Calu3 (cell line): ENCODE measurements at regions not wholly inside any gene's neighbourhood (a gene's known extent, or its start where the extent isn't known, plus 50 kb on each side); places are given as distances from the start of the nearest gene placed in this dataset.

Source experiments
- BruUV-seq: library from RNA; stranded (reverse); fragments of 400-500 nt; replicated peaks from 2 replicates; lab custom pipeline; 2021; lab: Mats Ljungman, UMichigan
- CTCF ChIA-PET: fragments of 300-600 bp; sonication (Branson Sonifier 250); formaldehyde crosslinking; loops from one replicate; lab custom pipeline; 2022; ENCODE audit warnings: antibody characterized with exemption; lab: Charles Lee
- DNase-seq: peaks from one replicate; pipeline ENCODE4 v3.0.0; 2022
- H3K27ac Mint-ChIP-seq: one replicate; pipeline ENCODE4 v1.8.0; 2022; ENCODE audit warnings: mixed read lengths; ENCODE audit not compliant: unreplicated experiment
- H3K27me3 Mint-ChIP-seq: one replicate; pipeline ENCODE4 v1.8.0; 2022; ENCODE audit warnings: mixed read lengths; ENCODE audit not compliant: unreplicated experiment
- H3K36me3 Mint-ChIP-seq: one replicate; pipeline ENCODE4 v1.8.0; 2022; ENCODE audit warnings: mild to moderate bottlenecking, moderate library complexity, mixed read lengths; ENCODE audit not compliant: insufficient read depth, unreplicated experiment
- H3K4me1 Mint-ChIP-seq: one replicate; pipeline ENCODE4 v1.8.0; 2022; ENCODE audit warnings: mild to moderate bottlenecking, low read depth, mixed read lengths; ENCODE audit not compliant: unreplicated experiment
- H3K4me3 Mint-ChIP-seq: one replicate; pipeline ENCODE4 v1.8.0; 2022; ENCODE audit warnings: mild to moderate bottlenecking, low read depth, moderate library complexity, mixed read lengths; ENCODE audit not compliant: unreplicated experiment
- H3K9me3 Mint-ChIP-seq: one replicate; pipeline ENCODE4 v1.8.0; 2022; ENCODE audit warnings: low read depth, mixed read lengths; ENCODE audit not compliant: unreplicated experiment
- intact Hi-C: fragments of 100-400 bp; cut with micrococcal nuclease; formaldehyde crosslinking; loops from one replicate; pipeline ENCODE4 v1.10.0; 2022; ENCODE audit not compliant: unreplicated experiment
- TF ChIP-seq, protein P1 (sequence below): fragments of 200-600 bp; IDR thresholded peaks from one replicate; pipeline ENCODE4 v1.8.0; 2022; ENCODE audit warnings: antibody characterized with exemption; ENCODE audit not compliant: unreplicated experiment

- H3K27me3 Mint-ChIP-seq = no peaks in the 10 kb centered on the region
- BruUV-seq = no TSS peak
- H3K27ac Mint-ChIP-seq = no peak overlapping the region
- TF ChIP-seq, protein P1, sequence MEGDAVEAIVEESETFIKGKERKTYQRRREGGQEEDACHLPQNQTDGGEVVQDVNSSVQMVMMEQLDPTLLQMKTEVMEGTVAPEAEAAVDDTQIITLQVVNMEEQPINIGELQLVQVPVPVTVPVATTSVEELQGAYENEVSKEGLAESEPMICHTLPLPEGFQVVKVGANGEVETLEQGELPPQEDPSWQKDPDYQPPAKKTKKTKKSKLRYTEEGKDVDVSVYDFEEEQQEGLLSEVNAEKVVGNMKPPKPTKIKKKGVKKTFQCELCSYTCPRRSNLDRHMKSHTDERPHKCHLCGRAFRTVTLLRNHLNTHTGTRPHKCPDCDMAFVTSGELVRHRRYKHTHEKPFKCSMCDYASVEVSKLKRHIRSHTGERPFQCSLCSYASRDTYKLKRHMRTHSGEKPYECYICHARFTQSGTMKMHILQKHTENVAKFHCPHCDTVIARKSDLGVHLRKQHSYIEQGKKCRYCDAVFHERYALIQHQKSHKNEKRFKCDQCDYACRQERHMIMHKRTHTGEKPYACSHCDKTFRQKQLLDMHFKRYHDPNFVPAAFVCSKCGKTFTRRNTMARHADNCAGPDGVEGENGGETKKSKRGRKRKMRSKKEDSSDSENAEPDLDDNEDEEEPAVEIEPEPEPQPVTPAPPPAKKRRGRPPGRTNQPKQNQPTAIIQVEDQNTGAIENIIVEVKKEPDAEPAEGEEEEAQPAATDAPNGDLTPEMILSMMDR = no peak
- intact Hi-C loops = no loop called here
- H3K36me3 Mint-ChIP-seq = no peaks in the 10 kb centered on the region
- H3K4me1 Mint-ChIP-seq = no peaks in the 10 kb centered on the region
- DNase-seq = no peak
- H3K9me3 Mint-ChIP-seq = no peaks in the 10 kb centered on the region
- CTCF ChIA-PET = no interaction called here
- H3K4me3 Mint-ChIP-seq = no peak overlapping the region
Measured at GRCh38 chr2:129233751-129234406, 745.6 kb upstream of the RAB6C start.

- H3K36me3 Mint-ChIP-seq = no peaks in the 10 kb centered on the region
- CTCF ChIA-PET = no interaction called here
- H3K9me3 Mint-ChIP-seq = no peaks in the 10 kb centered on the region
- DNase-seq = no peak
- no peaks in the 10 kb centered on the region for H3K27me3 Mint-ChIP-seq
- BruUV-seq = no TSS peak
- TF ChIP-seq, protein P1 = no peak
- H3K4me1 Mint-ChIP-seq = no peaks in the 10 kb centered on the region
- H3K4me3 Mint-ChIP-seq = no peak overlapping the region
- H3K27ac Mint-ChIP-seq = no peak overlapping the region
- intact Hi-C loops = no loop called here
Measured at GRCh38 chr2:129236601-129237000, 742.9 kb upstream of the RAB6C start.

- Mint-ChIP-seq H3K27ac (no peak overlapping the region), H3K36me3 (no peaks in the 10 kb centered on the region), H3K27me3 (no peaks in the 10 kb centered on the region), H3K4me1 (no peaks in the 10 kb centered on the region), H3K9me3 (no peaks in the 10 kb centered on the region), H3K4me3 (no peak overlapping the region)
- CTCF ChIA-PET = interaction anchor here (0.6 kb wide), 1 partner anchor 13 kb away, joined by 5 read pairs; no protein-coding TSS in a partner anchor
- no TSS peak for BruUV-seq
- TF ChIP-seq, protein P1 = no peak
- no peak for DNase-seq
- intact Hi-C loops = no loop called here
Measured at GRCh38 chr2:129237966-129238725, 741.3 kb upstream of the RAB6C start.

GRCh38 chr2:129239141-129239540 lies 740.3 kb upstream of the RAB6C start:
- no TSS peak for BruUV-seq
- CTCF ChIA-PET = no interaction called here
- H3K36me3 Mint-ChIP-seq = no peaks in the 10 kb centered on the region
- no peak overlapping the region for H3K27ac Mint-ChIP-seq
- no peaks in the 10 kb centered on the region for H3K4me1 Mint-ChIP-seq
- TF ChIP-seq, protein P1 = no peak
- intact Hi-C loops = no loop called here
- no peaks in the 10 kb centered on the region for H3K27me3 Mint-ChIP-seq
- DNase-seq = no peak
- no peak overlapping the region for H3K4me3 Mint-ChIP-seq
- no peaks in the 10 kb centered on the region for H3K9me3 Mint-ChIP-seq
